ENCODE measurements at regions not wholly inside any gene's neighbourhood (a gene's known extent, or its start where the extent isn't known, plus 50 kb on each side); places are given as distances from the start of the nearest gene placed in this dataset.

DNA sequence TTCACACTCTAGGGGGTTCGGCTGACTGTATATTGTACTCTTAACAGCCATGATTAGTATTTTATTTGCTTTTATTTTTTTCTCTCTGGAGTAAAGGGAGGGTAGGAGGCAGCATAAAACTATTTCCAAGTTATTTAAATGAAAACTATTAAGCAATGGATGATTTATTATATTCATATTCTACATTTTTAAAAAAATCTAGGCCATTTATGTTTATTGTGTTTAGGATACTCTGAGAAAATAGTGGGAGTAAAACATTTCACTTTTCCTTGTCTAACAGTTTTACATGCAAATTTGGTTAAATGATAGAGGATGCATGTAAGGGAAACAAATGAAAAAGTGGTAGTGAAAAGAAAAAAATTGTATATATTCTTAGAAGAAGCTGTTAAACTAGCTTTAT, 276.3 kb downstream of the GAS1 start:
- TF ChIP-seq, protein P1, sequence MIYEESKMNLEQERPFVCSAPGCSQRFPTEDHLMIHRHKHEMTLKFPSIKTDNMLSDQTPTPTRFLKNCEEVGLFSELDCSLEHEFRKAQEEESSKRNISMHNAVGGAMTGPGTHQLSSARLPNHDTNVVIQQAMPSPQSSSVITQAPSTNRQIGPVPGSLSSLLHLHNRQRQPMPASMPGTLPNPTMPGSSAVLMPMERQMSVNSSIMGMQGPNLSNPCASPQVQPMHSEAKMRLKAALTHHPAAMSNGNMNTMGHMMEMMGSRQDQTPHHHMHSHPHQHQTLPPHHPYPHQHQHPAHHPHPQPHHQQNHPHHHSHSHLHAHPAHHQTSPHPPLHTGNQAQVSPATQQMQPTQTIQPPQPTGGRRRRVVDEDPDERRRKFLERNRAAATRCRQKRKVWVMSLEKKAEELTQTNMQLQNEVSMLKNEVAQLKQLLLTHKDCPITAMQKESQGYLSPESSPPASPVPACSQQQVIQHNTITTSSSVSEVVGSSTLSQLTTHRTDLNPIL (CRISPR knock-in tag; IDR thresholded peaks at IDR 0.05; ENCODE audit: low read depth) = no peak
- TF ChIP-seq ARNTL (CRISPR knock-in tag; IDR thresholded peaks at IDR 0.05; ENCODE audit: borderline replicate concordance, low read depth) (no peak), ZFP30 (CRISPR knock-in tag; IDR thresholded peaks at IDR 0.05) (no peak), ZNF565 (CRISPR knock-in tag; conservative IDR thresholded peaks at IDR 0.05; ENCODE audit: low read depth) (no peak), PPARA (CRISPR knock-in tag; IDR thresholded peaks at IDR 0.05; ENCODE audit: borderline replicate concordance) (no peak), TCF4 (CRISPR knock-in tag; IDR thresholded peaks at IDR 0.05; ENCODE audit: borderline replicate concordance) (no peak), ZNF8 (CRISPR knock-in tag; IDR thresholded peaks at IDR 0.05) (no peak), SNAI2 (CRISPR knock-in tag; IDR thresholded peaks at IDR 0.05) (no peak), RARB (CRISPR knock-in tag; IDR thresholded peaks at IDR 0.05) (no peak), GLIS3 (CRISPR knock-in tag; IDR thresholded peaks at IDR 0.05) (no peak), TOX (CRISPR knock-in tag; IDR thresholded peaks at IDR 0.05; ENCODE audit: borderline replicate concordance) (no peak)
- TF ChIP-seq, protein P2, sequence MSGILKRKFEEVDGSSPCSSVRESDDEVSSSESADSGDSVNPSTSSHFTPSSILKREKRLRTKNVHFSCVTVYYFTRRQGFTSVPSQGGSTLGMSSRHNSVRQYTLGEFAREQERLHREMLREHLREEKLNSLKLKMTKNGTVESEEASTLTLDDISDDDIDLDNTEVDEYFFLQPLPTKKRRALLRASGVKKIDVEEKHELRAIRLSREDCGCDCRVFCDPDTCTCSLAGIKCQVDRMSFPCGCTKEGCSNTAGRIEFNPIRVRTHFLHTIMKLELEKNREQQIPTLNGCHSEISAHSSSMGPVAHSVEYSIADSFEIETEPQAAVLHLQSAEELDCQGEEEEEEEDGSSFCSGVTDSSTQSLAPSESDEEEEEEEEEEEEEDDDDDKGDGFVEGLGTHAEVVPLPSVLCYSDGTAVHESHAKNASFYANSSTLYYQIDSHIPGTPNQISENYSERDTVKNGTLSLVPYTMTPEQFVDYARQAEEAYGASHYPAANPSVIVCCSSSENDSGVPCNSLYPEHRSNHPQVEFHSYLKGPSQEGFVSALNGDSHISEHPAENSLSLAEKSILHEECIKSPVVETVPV (CRISPR knock-in tag; IDR thresholded peaks at IDR 0.05) = no peak
- TF ChIP-seq, protein P3, sequence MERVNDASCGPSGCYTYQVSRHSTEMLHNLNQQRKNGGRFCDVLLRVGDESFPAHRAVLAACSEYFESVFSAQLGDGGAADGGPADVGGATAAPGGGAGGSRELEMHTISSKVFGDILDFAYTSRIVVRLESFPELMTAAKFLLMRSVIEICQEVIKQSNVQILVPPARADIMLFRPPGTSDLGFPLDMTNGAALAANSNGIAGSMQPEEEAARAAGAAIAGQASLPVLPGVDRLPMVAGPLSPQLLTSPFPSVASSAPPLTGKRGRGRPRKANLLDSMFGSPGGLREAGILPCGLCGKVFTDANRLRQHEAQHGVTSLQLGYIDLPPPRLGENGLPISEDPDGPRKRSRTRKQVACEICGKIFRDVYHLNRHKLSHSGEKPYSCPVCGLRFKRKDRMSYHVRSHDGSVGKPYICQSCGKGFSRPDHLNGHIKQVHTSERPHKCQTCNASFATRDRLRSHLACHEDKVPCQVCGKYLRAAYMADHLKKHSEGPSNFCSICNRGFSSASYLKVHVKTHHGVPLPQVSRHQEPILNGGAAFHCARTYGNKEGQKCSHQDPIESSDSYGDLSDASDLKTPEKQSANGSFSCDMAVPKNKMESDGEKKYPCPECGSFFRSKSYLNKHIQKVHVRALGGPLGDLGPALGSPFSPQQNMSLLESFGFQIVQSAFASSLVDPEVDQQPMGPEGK (CRISPR knock-in tag; IDR thresholded peaks at IDR 0.05; ENCODE audit: borderline replicate concordance) = no peak
